Progenitor cell of endocrine pancreas (in vitro differentiated cells): ENCODE measurements at regions not wholly inside any gene's neighbourhood (a gene's known extent, or its start where the extent isn't known, plus 50 kb on each side); places are given as distances from the start of the nearest gene placed in this dataset.

ENCODE experiments used
- DNase-seq: peaks from one replicate; pipeline ENCODE4 v3.0.0; 2021; ENCODE audit warnings: low spot score; ENCODE audit not compliant: unreplicated experiment
- H3K27ac Mint-ChIP-seq: 2 replicates; pipeline ENCODE4 v1.8.0; 2021; ENCODE audit warnings: mild to moderate bottlenecking, moderate library complexity, mixed read lengths
- H3K27me3 Mint-ChIP-seq: 2 replicates; pipeline ENCODE4 v1.8.0; 2021; ENCODE audit warnings: mixed read lengths
- H3K36me3 Mint-ChIP-seq: 2 replicates; pipeline ENCODE4 v1.8.0; 2022; ENCODE audit warnings: mixed read lengths; ENCODE audit not compliant: insufficient read depth
- H3K4me1 Mint-ChIP-seq: 2 replicates; pipeline ENCODE4 v1.8.0; 2021; ENCODE audit warnings: low read depth, mixed read lengths
- H3K4me3 Mint-ChIP-seq: 2 replicates; pipeline ENCODE4 v1.8.0; 2021; ENCODE audit warnings: low read depth, mild to moderate bottlenecking, moderate library complexity, mixed read lengths
- H3K9me3 Mint-ChIP-seq: 2 replicates; pipeline ENCODE4 v1.8.0; 2021; ENCODE audit warnings: low read depth, mixed read lengths
- TF ChIP-seq, protein P1 (sequence below): fragments of 200-600 bp; sonication (generic); IDR thresholded peaks from one replicate; pipeline ENCODE4 v1.5.0; 2021; ENCODE audit warnings: antibody characterized with exemption, mild to moderate bottlenecking; ENCODE audit not compliant: unreplicated experiment

DNA sequence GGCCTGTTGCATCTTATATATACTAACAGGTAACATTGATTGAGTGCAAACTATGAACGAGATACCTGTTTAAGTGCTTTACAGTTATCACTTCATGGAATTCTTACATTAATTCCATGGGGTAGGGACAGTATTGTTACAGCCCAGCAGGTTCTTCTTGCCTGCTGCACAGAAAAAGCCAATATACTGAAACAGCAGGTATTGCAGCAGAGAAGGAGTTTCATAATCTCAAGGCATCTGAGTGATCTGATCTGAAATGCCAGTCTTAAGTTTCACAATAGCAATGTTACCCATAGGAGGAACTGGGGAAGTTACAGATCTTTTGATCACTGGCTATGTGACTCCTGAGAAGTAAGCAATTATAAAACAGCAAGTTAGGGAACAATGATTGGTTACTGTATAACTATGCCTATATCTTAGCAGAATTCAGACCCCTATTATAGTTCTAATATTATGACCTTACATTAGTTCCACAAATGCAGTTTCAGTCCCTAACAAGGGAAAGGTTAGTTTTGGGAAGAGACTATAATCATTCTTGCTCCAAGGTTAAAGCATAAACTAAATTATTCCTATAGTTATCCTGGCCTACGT, 126.5 kb upstream of the BNC2 start:
- TF ChIP-seq, protein P1, sequence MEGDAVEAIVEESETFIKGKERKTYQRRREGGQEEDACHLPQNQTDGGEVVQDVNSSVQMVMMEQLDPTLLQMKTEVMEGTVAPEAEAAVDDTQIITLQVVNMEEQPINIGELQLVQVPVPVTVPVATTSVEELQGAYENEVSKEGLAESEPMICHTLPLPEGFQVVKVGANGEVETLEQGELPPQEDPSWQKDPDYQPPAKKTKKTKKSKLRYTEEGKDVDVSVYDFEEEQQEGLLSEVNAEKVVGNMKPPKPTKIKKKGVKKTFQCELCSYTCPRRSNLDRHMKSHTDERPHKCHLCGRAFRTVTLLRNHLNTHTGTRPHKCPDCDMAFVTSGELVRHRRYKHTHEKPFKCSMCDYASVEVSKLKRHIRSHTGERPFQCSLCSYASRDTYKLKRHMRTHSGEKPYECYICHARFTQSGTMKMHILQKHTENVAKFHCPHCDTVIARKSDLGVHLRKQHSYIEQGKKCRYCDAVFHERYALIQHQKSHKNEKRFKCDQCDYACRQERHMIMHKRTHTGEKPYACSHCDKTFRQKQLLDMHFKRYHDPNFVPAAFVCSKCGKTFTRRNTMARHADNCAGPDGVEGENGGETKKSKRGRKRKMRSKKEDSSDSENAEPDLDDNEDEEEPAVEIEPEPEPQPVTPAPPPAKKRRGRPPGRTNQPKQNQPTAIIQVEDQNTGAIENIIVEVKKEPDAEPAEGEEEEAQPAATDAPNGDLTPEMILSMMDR = no peak
- no peaks in the 10 kb centered on the region for H3K4me1 Mint-ChIP-seq
- H3K27ac Mint-ChIP-seq = no peak overlapping the region
- peaks cover 24% of the 10 kb centered on the region for H3K9me3 Mint-ChIP-seq
- H3K4me3 Mint-ChIP-seq = no peak overlapping the region
- H3K36me3 Mint-ChIP-seq = peaks cover 2% of the 10 kb centered on the region
- DNase-seq = no peak
- H3K27me3 Mint-ChIP-seq = no peaks in the 10 kb centered on the region

DNA sequence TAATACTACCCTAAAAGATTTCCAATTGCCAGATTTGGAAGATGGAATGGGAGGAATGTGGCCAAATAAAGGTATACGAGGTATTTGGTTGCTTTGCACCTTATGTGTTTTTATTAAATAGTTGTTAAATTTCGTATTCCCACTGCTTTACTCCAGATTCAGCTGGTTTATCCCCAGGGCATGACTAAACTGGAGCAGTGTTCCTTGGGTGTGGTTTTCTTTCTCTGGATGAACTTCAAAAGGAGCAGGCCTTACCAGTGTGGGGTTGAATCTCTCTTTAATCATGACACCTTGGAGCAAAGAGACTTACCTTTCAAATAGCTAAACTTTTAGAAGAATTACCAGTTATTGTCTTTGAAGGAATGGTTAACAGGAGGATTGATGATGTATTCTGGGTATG, 121.7 kb upstream of the BNC2 start:
- TF ChIP-seq, protein P1 = no peak
- Mint-ChIP-seq H3K27me3 (no peaks in the 10 kb centered on the region), H3K4me3 (no peak overlapping the region), H3K27ac (no peak overlapping the region), H3K36me3 (peaks cover 2% of the 10 kb centered on the region), H3K4me1 (no peaks in the 10 kb centered on the region), H3K9me3 (peaks cover 25% of the 10 kb centered on the region)
- no peak for DNase-seq

- Mint-ChIP-seq H3K4me1 (no peaks in the 10 kb centered on the region), H3K27ac (no peak overlapping the region), H3K4me3 (no peak overlapping the region), H3K36me3 (no peaks in the 10 kb centered on the region), H3K9me3 (peaks cover 4% of the 10 kb centered on the region), H3K27me3 (no peaks in the 10 kb centered on the region)
- no peak for DNase-seq
- TF ChIP-seq, protein P1 = no peak
Observed at GRCh38 chr9:16987026-16987425, 116.6 kb upstream of the BNC2 start.

DNA sequence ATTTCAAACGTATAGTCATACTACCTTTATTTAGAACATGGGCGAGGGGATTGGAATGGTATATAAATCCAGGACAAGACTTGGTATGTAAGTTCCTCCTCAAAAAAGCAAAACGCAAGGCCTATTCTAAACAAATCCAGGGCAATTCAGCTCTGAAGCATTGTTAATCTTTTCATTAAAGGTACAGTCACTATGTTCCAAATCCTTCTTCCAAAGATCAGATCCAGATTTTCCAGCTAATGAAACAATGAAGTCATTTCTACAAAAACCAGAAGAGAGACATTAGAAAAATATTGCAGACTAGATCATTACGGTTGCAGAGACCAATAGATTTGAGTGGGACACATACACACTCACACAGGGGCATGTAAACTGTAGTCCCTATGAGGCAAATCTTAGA, 116.1 kb upstream of the BNC2 start:
- Mint-ChIP-seq H3K36me3 (no peaks in the 10 kb centered on the region), H3K9me3 (peaks cover 4% of the 10 kb centered on the region), H3K27me3 (no peaks in the 10 kb centered on the region), H3K4me3 (no peak overlapping the region), H3K27ac (no peak overlapping the region), H3K4me1 (no peaks in the 10 kb centered on the region)
- no peak for DNase-seq
- TF ChIP-seq, protein P1 = no peak

DNA sequence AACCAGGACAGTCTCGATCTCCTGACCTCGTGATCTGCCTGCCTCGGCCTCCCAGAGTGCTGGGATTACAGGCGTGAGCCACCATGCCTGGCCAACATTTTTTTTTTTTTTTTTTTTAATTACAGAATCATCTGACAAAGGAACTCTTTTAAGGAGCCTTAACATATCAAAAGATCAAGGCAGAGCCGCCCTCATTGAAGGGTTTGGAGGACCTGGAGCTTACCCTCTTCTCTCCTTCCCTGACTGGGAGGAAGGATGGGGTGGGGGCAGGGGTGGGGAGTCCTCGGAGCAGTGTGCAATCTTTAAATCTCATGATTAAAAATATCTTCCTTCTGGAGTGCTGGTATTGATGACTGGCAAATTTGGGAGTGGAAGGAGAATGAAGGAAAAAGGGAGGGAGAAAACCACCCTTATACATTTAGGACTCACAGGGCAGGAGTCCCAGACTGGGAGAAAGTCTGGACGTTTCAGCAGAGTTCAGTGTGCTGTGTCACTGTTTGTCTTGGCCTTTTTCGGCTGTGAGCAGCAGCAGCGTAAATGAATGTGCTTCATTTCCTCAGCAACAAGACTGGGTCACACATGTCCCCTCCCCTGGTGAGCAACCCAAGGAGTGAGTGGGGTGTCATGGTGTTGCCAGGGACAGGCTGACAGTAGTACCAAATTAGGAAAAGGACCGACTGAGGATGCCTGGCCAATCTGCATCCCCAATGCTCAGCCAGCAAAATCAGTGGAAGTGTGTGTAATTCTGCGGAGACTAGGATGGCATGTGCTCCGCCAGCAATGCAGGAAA, 115.3 kb upstream of the BNC2 start:
- no peaks in the 10 kb centered on the region for H3K36me3 Mint-ChIP-seq
- H3K27me3 Mint-ChIP-seq = no peaks in the 10 kb centered on the region
- no peak overlapping the region for H3K27ac Mint-ChIP-seq
- H3K4me1 Mint-ChIP-seq = no peaks in the 10 kb centered on the region
- no peak overlapping the region for H3K4me3 Mint-ChIP-seq
- no peaks in the 10 kb centered on the region for H3K9me3 Mint-ChIP-seq
- TF ChIP-seq, protein P1 = no peak
- no peak for DNase-seq
